ENCODE measurements at regions not wholly inside any gene's neighbourhood (a gene's known extent, or its start where the extent isn't known, plus 50 kb on each side); places are given as distances from the start of the nearest gene placed in this dataset.

DNA sequence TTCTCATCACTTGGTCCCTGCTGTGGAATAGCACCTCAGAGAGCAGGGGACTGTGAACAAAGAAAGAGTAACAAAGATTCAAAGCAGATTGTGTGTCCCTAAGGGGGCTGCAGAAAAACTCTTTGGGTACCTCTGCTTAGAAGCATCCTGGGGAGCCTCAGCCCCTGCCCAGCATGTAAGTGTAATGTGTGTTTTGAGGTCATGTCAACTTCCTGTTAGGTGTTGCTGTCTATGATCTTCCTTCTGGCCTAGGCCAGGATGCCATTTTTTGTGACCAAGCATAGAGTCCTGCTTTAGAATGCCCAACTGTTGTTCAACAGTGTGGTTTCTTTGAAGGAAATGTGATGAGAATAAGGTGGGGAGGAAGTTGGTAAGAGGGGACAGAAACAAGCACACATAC lies 77.1 kb upstream of the BCL6 start:
- TF ChIP-seq SIN3A (IDR thresholded peaks at IDR 0.05; ENCODE audit: borderline replicate concordance, insufficient read depth, low read length), result no peak
- no peak for TF ChIP-seq TAF1 (IDR thresholded peaks at IDR 0.05; ENCODE audit: borderline replicate concordance, insufficient read depth, low read length)
- TF ChIP-seq, protein P1, sequence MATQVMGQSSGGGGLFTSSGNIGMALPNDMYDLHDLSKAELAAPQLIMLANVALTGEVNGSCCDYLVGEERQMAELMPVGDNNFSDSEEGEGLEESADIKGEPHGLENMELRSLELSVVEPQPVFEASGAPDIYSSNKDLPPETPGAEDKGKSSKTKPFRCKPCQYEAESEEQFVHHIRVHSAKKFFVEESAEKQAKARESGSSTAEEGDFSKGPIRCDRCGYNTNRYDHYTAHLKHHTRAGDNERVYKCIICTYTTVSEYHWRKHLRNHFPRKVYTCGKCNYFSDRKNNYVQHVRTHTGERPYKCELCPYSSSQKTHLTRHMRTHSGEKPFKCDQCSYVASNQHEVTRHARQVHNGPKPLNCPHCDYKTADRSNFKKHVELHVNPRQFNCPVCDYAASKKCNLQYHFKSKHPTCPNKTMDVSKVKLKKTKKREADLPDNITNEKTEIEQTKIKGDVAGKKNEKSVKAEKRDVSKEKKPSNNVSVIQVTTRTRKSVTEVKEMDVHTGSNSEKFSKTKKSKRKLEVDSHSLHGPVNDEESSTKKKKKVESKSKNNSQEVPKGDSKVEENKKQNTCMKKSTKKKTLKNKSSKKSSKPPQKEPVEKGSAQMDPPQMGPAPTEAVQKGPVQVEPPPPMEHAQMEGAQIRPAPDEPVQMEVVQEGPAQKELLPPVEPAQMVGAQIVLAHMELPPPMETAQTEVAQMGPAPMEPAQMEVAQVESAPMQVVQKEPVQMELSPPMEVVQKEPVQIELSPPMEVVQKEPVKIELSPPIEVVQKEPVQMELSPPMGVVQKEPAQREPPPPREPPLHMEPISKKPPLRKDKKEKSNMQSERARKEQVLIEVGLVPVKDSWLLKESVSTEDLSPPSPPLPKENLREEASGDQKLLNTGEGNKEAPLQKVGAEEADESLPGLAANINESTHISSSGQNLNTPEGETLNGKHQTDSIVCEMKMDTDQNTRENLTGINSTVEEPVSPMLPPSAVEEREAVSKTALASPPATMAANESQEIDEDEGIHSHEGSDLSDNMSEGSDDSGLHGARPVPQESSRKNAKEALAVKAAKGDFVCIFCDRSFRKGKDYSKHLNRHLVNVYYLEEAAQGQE (IDR thresholded peaks at IDR 0.05; ENCODE audit: insufficient read depth in 1 of 2, low read depth in 2 of 2, low read length in 2 of 2), result no peak
- TF ChIP-seq FOXP2 (optimal IDR thresholded peaks at IDR 0.05; ENCODE audit: borderline replicate concordance, extremely low read depth, extremely low read length, insufficient read depth), result no peak
- no peak for TF ChIP-seq POLR2AphosphoS5 (IDR thresholded peaks at IDR 0.05; ENCODE audit: low read depth, low read length)

- TF ChIP-seq FOXP2 (optimal IDR thresholded peaks at IDR 0.05; ENCODE audit: borderline replicate concordance, extremely low read depth, extremely low read length, insufficient read depth), result no peak
- TF ChIP-seq SIN3A (IDR thresholded peaks at IDR 0.05; ENCODE audit: borderline replicate concordance, insufficient read depth, low read length), result no peak
- TF ChIP-seq TAF1 (IDR thresholded peaks at IDR 0.05; ENCODE audit: borderline replicate concordance, insufficient read depth, low read length), result no peak
- no peak for TF ChIP-seq POLR2AphosphoS5 (IDR thresholded peaks at IDR 0.05; ENCODE audit: low read depth, low read length)
- TF ChIP-seq, protein P1 (IDR thresholded peaks at IDR 0.05; ENCODE audit: insufficient read depth in 1 of 2, low read depth in 2 of 2, low read length in 2 of 2), result no peak
These were observed 78.5 kb upstream of the BCL6 start for GRCh38 chr3:187823746-187824145.

- TF ChIP-seq TAF1 (IDR thresholded peaks at IDR 0.05; ENCODE audit: borderline replicate concordance, insufficient read depth, low read length), result no peak
- no peak for TF ChIP-seq FOXP2 (optimal IDR thresholded peaks at IDR 0.05; ENCODE audit: borderline replicate concordance, extremely low read depth, extremely low read length, insufficient read depth)
- TF ChIP-seq, protein P1 (IDR thresholded peaks at IDR 0.05; ENCODE audit: insufficient read depth in 1 of 2, low read depth in 2 of 2, low read length in 2 of 2), result no peak
- no peak for TF ChIP-seq SIN3A (IDR thresholded peaks at IDR 0.05; ENCODE audit: borderline replicate concordance, insufficient read depth, low read length)
- no peak for TF ChIP-seq POLR2AphosphoS5 (IDR thresholded peaks at IDR 0.05; ENCODE audit: low read depth, low read length)
These were observed 82.5 kb upstream of the BCL6 start for GRCh38 chr3:187827723-187828122.

GRCh38 chr3:187828579-187829452 lies 83.5 kb upstream of the BCL6 start:
- TF ChIP-seq TAF1 (IDR thresholded peaks at IDR 0.05; ENCODE audit: borderline replicate concordance, insufficient read depth, low read length) (no peak), FOXP2 (optimal IDR thresholded peaks at IDR 0.05; ENCODE audit: borderline replicate concordance, extremely low read depth, extremely low read length, insufficient read depth) (no peak), SIN3A (IDR thresholded peaks at IDR 0.05; ENCODE audit: borderline replicate concordance, insufficient read depth, low read length) (no peak), POLR2AphosphoS5 (IDR thresholded peaks at IDR 0.05; ENCODE audit: low read depth, low read length) (no peak)
- TF ChIP-seq, protein P1 (IDR thresholded peaks at IDR 0.05; ENCODE audit: insufficient read depth in 1 of 2, low read depth in 2 of 2, low read length in 2 of 2), result no peak

Measured in PFSK-1 (cell line).